ENCODE measurements at regions not wholly inside any gene's neighbourhood (a gene's known extent, or its start where the extent isn't known, plus 50 kb on each side); places are given as distances from the start of the nearest gene placed in this dataset.

GRCh38 chr1:43074244-43074643 is 97.8 kb downstream of the EBNA1BP2 start:
- H3K36me3 ChIP-seq (ENCODE audit: control insufficient read depth, insufficient read depth, low read length, severe bottlenecking) = no peaks in the 10 kb centered on the region
- no peak overlapping the region for H3K9ac ChIP-seq (ENCODE audit: low read length)
- no peak overlapping the region for H3K4me3 ChIP-seq (ENCODE audit: low read length)
- no peaks in the 10 kb centered on the region for H3K9me3 ChIP-seq (ENCODE audit: control insufficient read depth, low read length)
- no peaks in the 10 kb centered on the region for H3K27me3 ChIP-seq (replicated peaks; ENCODE audit: control insufficient read depth, insufficient read depth, low read length)
- no peak for DNase-seq (ENCODE audit: low read depth)
- no peaks in the 10 kb centered on the region for H3K4me1 ChIP-seq (ENCODE audit: control insufficient read depth, insufficient read depth, low read length)

- no peaks in the 10 kb centered on the region for H3K27me3 ChIP-seq (replicated peaks; ENCODE audit: control insufficient read depth, insufficient read depth, low read length)
- H3K4me3 ChIP-seq (ENCODE audit: low read length) = no peak overlapping the region
- H3K4me1 ChIP-seq (ENCODE audit: control insufficient read depth, insufficient read depth, low read length) = no peaks in the 10 kb centered on the region
- no peaks in the 10 kb centered on the region for H3K36me3 ChIP-seq (ENCODE audit: control insufficient read depth, insufficient read depth, low read length, severe bottlenecking)
- DNase-seq (ENCODE audit: low read depth) = peak; percentile 91
- H3K9me3 ChIP-seq (ENCODE audit: control insufficient read depth, low read length) = no peaks in the 10 kb centered on the region
- H3K9ac ChIP-seq (ENCODE audit: low read length) = no peak overlapping the region
Measured at GRCh38 chr1:43073490-43074230, 98.4 kb downstream of the EBNA1BP2 start.

GRCh38 chr1:43072314-43072713 is 99.8 kb downstream of the EBNA1BP2 start:
- Histone ChIP-seq H3K27me3 (replicated peaks; ENCODE audit: control insufficient read depth, insufficient read depth, low read length) (peaks cover 10% of the 10 kb centered on the region), H3K9me3 (ENCODE audit: control insufficient read depth, low read length) (no peaks in the 10 kb centered on the region), H3K36me3 (ENCODE audit: control insufficient read depth, insufficient read depth, low read length, severe bottlenecking) (no peaks in the 10 kb centered on the region), H3K9ac (ENCODE audit: low read length) (no peak overlapping the region), H3K4me1 (ENCODE audit: control insufficient read depth, insufficient read depth, low read length) (no peaks in the 10 kb centered on the region), H3K4me3 (ENCODE audit: low read length) (no peak overlapping the region)
- no peak for DNase-seq (ENCODE audit: low read depth)

GRCh38 chr1:43071241-43071640 is 100.8 kb downstream of the EBNA1BP2 start:
- H3K9ac ChIP-seq (ENCODE audit: low read length) = no peak overlapping the region
- H3K27me3 ChIP-seq (replicated peaks; ENCODE audit: control insufficient read depth, insufficient read depth, low read length) = peaks cover 20% of the 10 kb centered on the region
- H3K4me3 ChIP-seq (ENCODE audit: low read length) = no peak overlapping the region
- no peaks in the 10 kb centered on the region for H3K9me3 ChIP-seq (ENCODE audit: control insufficient read depth, low read length)
- no peak for DNase-seq (ENCODE audit: low read depth)
- no peaks in the 10 kb centered on the region for H3K4me1 ChIP-seq (ENCODE audit: control insufficient read depth, insufficient read depth, low read length)
- H3K36me3 ChIP-seq (ENCODE audit: control insufficient read depth, insufficient read depth, low read length, severe bottlenecking) = no peaks in the 10 kb centered on the region

GRCh38 chr1:43069461-43070050 is 102.5 kb downstream of the EBNA1BP2 start:
- DNase-seq (ENCODE audit: low read depth) = peak; percentile 62
- H3K4me1 ChIP-seq (ENCODE audit: control insufficient read depth, insufficient read depth, low read length) = no peaks in the 10 kb centered on the region
- no peak overlapping the region for H3K4me3 ChIP-seq (ENCODE audit: low read length)
- no peaks in the 10 kb centered on the region for H3K36me3 ChIP-seq (ENCODE audit: control insufficient read depth, insufficient read depth, low read length, severe bottlenecking)
- H3K9ac ChIP-seq (ENCODE audit: low read length) = no peak overlapping the region
- no peaks in the 10 kb centered on the region for H3K9me3 ChIP-seq (ENCODE audit: control insufficient read depth, low read length)
- peaks cover 24% of the 10 kb centered on the region for H3K27me3 ChIP-seq (replicated peaks; ENCODE audit: control insufficient read depth, insufficient read depth, low read length)

GRCh38 chr1:43068911-43069310 is 103.2 kb downstream of the EBNA1BP2 start:
- Histone ChIP-seq H3K4me3 (ENCODE audit: low read length) (no peak overlapping the region), H3K4me1 (ENCODE audit: control insufficient read depth, insufficient read depth, low read length) (no peaks in the 10 kb centered on the region), H3K9ac (ENCODE audit: low read length) (no peak overlapping the region), H3K36me3 (ENCODE audit: control insufficient read depth, insufficient read depth, low read length, severe bottlenecking) (no peaks in the 10 kb centered on the region), H3K27me3 (replicated peaks; ENCODE audit: control insufficient read depth, insufficient read depth, low read length) (peaks cover 26% of the 10 kb centered on the region), H3K9me3 (ENCODE audit: control insufficient read depth, low read length) (no peaks in the 10 kb centered on the region)
- DNase-seq (ENCODE audit: low read depth) = no peak

- Histone ChIP-seq H3K36me3 (ENCODE audit: control insufficient read depth, insufficient read depth, low read length, severe bottlenecking) (no peaks in the 10 kb centered on the region), H3K4me3 (ENCODE audit: low read length) (peak overlapping the region; percentile 45), H3K9ac (ENCODE audit: low read length) (no peak overlapping the region), H3K4me1 (ENCODE audit: control insufficient read depth, insufficient read depth, low read length) (no peaks in the 10 kb centered on the region), H3K9me3 (ENCODE audit: control insufficient read depth, low read length) (no peaks in the 10 kb centered on the region), H3K27me3 (replicated peaks; ENCODE audit: control insufficient read depth, insufficient read depth, low read length) (peaks cover 33% of the 10 kb centered on the region)
- DNase-seq (ENCODE audit: low read depth) = peak; percentile 35
Measured at GRCh38 chr1:43067977-43068751, 103.9 kb downstream of the EBNA1BP2 start.

- no peak for DNase-seq (ENCODE audit: low read depth)
- no peaks in the 10 kb centered on the region for H3K36me3 ChIP-seq (ENCODE audit: control insufficient read depth, insufficient read depth, low read length, severe bottlenecking)
- H3K4me3 ChIP-seq (ENCODE audit: low read length) = no peak overlapping the region
- H3K9ac ChIP-seq (ENCODE audit: low read length) = no peak overlapping the region
- H3K4me1 ChIP-seq (ENCODE audit: control insufficient read depth, insufficient read depth, low read length) = no peaks in the 10 kb centered on the region
- no peaks in the 10 kb centered on the region for H3K9me3 ChIP-seq (ENCODE audit: control insufficient read depth, low read length)
- H3K27me3 ChIP-seq (replicated peaks; ENCODE audit: control insufficient read depth, insufficient read depth, low read length) = peaks cover 33% of the 10 kb centered on the region
Measured at GRCh38 chr1:43067233-43067745, 104.8 kb downstream of the EBNA1BP2 start.

- Histone ChIP-seq H3K27me3 (replicated peaks; ENCODE audit: control insufficient read depth, insufficient read depth, low read length) (peaks cover 33% of the 10 kb centered on the region), H3K4me3 (ENCODE audit: low read length) (no peak overlapping the region), H3K9me3 (ENCODE audit: control insufficient read depth, low read length) (no peaks in the 10 kb centered on the region), H3K36me3 (ENCODE audit: control insufficient read depth, insufficient read depth, low read length, severe bottlenecking) (no peaks in the 10 kb centered on the region), H3K4me1 (ENCODE audit: control insufficient read depth, insufficient read depth, low read length) (no peaks in the 10 kb centered on the region), H3K9ac (ENCODE audit: low read length) (no peak overlapping the region)
- no peak for DNase-seq (ENCODE audit: low read depth)
Measured at GRCh38 chr1:43066578-43066977, 105.5 kb downstream of the EBNA1BP2 start.

- Histone ChIP-seq H3K4me3 (ENCODE audit: low read length) (no peak overlapping the region), H3K9ac (ENCODE audit: low read length) (no peak overlapping the region), H3K27me3 (replicated peaks; ENCODE audit: control insufficient read depth, insufficient read depth, low read length) (peaks cover 33% of the 10 kb centered on the region), H3K4me1 (ENCODE audit: control insufficient read depth, insufficient read depth, low read length) (no peaks in the 10 kb centered on the region), H3K36me3 (ENCODE audit: control insufficient read depth, insufficient read depth, low read length, severe bottlenecking) (no peaks in the 10 kb centered on the region), H3K9me3 (ENCODE audit: control insufficient read depth, low read length) (no peaks in the 10 kb centered on the region)
- no peak for DNase-seq (ENCODE audit: low read depth)
Measured at GRCh38 chr1:43065616-43066399, 106.3 kb downstream of the EBNA1BP2 start.

GRCh38 chr1:43065191-43065590 is 106.5 kb upstream of the SLC2A1 start:
- DNase-seq (ENCODE audit: low read depth) = no peak
- H3K9me3 ChIP-seq (ENCODE audit: control insufficient read depth, low read length) = no peaks in the 10 kb centered on the region
- H3K36me3 ChIP-seq (ENCODE audit: control insufficient read depth, insufficient read depth, low read length, severe bottlenecking) = no peaks in the 10 kb centered on the region
- H3K4me3 ChIP-seq (ENCODE audit: low read length) = no peak overlapping the region
- no peak overlapping the region for H3K9ac ChIP-seq (ENCODE audit: low read length)
- H3K4me1 ChIP-seq (ENCODE audit: control insufficient read depth, insufficient read depth, low read length) = no peaks in the 10 kb centered on the region
- H3K27me3 ChIP-seq (replicated peaks; ENCODE audit: control insufficient read depth, insufficient read depth, low read length) = peaks cover 35% of the 10 kb centered on the region
